Bronchial epithelial cell (primary cell): ENCODE measurements at regions not wholly inside any gene's neighbourhood (a gene's known extent, or its start where the extent isn't known, plus 50 kb on each side); places are given as distances from the start of the nearest gene placed in this dataset.

Experiments used
- DNase-seq: peaks from one replicate; pipeline ENCODE4 v3.0.0-alpha.2; 2010; ENCODE audit warnings: low read depth
- FAIRE-seq: peaks from 2 replicates; lab custom pipeline; 2011; peaks lifted over from hg19 to GRCh38; lab: Jason Lieb, UNC
- H3K27me3 ChIP-seq: 2 replicates; pipeline ENCODE4 v1.5.1; 2011; ENCODE audit warnings: low read length; ENCODE audit not compliant: control insufficient read depth, insufficient read depth
- H3K36me3 ChIP-seq: 2 replicates; pipeline ENCODE4 v1.5.1; 2011; ENCODE audit warnings: low read length; ENCODE audit not compliant: control insufficient read depth, insufficient read depth
- H3K4me3 ChIP-seq: 2 replicates; pipeline ENCODE4 v1.5.1; 2011; ENCODE audit warnings: mild to moderate bottlenecking, low read depth, low read length, control low read depth
- CTCF ChIP-seq: IDR thresholded peaks from 2 replicates; pipeline ENCODE4 v1.5.1; 2011; ENCODE audit warnings: mild to moderate bottlenecking, moderate library complexity, low read length, control low read depth, inconsistent platforms; ENCODE audit not compliant: insufficient read depth, severe bottlenecking

- Histone ChIP-seq H3K36me3 (no peaks in the 10 kb centered on the region), H3K4me3 (no peak overlapping the region), H3K27me3 (no peaks in the 10 kb centered on the region)
- no peak for FAIRE-seq
- no peak for TF ChIP-seq CTCF
- DNase-seq, result no peak
Measured at GRCh38 chr1:221122501-221122900, 243.3 kb downstream of the HLX start.

- DNase-seq (no peak), FAIRE-seq (no peak)
- TF ChIP-seq CTCF, result no peak
- Histone ChIP-seq H3K36me3 (no peaks in the 10 kb centered on the region), H3K4me3 (no peak overlapping the region), H3K27me3 (no peaks in the 10 kb centered on the region)
Measured at GRCh38 chr1:221125976-221126375, 246.7 kb downstream of the HLX start.

- Histone ChIP-seq H3K27me3 (no peaks in the 10 kb centered on the region), H3K4me3 (no peak overlapping the region), H3K36me3 (no peaks in the 10 kb centered on the region)
- FAIRE-seq, result no peak
- no peak for TF ChIP-seq CTCF
- DNase-seq, result no peak
Measured at GRCh38 chr1:221137666-221138065, 258.4 kb downstream of the HLX start.

GRCh38 chr1:221138516-221138915, 259.3 kb downstream of the HLX start:
- FAIRE-seq (no peak), DNase-seq (no peak)
- H3K27me3 ChIP-seq, result no peaks in the 10 kb centered on the region
- H3K4me3 ChIP-seq, result no peak overlapping the region
- no peak for TF ChIP-seq CTCF
- H3K36me3 ChIP-seq, result no peaks in the 10 kb centered on the region

GRCh38 chr1:221139991-221140390, 260.7 kb downstream of the HLX start:
- no peak for DNase-seq
- FAIRE-seq, result no peak
- Histone ChIP-seq H3K36me3 (no peaks in the 10 kb centered on the region), H3K27me3 (no peaks in the 10 kb centered on the region), H3K4me3 (no peak overlapping the region)
- TF ChIP-seq CTCF, result no peak

- FAIRE-seq (no peak), DNase-seq (no peak)
- Histone ChIP-seq H3K27me3 (no peaks in the 10 kb centered on the region), H3K4me3 (no peak overlapping the region), H3K36me3 (no peaks in the 10 kb centered on the region)
- no peak for TF ChIP-seq CTCF
Measured at GRCh38 chr1:221141096-221141495, 261.9 kb downstream of the HLX start.
